ENCODE measurements at regions not wholly inside any gene's neighbourhood (a gene's known extent, or its start where the extent isn't known, plus 50 kb on each side); places are given as distances from the start of the nearest gene placed in this dataset.
"Not testable (repeated sequence)": the region's sequence is repeated elsewhere in the genome, so short reads cannot be mapped to it uniquely, and the experiment has no call there.

DNA sequence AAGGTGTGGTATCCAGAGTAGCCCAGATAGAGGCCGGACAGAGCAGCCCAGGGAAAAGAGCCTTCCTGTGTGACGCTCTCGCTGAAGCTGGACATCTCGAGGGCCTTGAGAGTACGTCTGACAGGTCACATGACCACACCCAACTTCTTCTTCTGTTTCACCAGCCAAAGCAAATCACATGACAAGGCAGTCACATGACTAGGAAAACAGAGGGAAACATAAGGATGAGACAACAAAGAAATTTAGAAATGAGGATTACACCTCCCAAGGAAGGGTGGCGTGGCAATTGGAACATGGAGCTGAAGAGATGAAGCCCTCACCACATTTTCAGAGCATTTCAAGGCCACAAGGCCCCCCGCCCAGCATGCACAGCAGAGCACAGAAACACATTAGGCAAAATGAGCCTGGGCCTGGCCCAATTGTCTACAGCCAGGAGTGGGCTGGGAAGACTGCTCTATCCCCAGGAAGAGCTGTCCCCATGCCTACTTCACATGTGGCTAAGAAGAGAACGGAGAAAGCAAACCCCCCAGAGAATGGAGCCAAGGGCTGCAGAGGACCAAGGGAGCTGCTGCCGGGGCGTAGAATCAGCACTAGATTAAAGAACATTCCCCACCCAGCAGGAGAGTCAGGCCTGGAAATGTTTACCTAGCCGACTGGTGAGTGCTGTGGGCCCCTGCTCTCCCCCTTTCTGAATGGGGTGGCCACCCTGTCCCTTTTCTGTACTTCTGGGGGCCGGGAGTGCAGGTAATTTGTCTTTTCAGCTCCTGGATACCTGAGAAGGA lies 305.1 kb downstream of the NPHP4 start:
- no peak for DNase-seq

DNA sequence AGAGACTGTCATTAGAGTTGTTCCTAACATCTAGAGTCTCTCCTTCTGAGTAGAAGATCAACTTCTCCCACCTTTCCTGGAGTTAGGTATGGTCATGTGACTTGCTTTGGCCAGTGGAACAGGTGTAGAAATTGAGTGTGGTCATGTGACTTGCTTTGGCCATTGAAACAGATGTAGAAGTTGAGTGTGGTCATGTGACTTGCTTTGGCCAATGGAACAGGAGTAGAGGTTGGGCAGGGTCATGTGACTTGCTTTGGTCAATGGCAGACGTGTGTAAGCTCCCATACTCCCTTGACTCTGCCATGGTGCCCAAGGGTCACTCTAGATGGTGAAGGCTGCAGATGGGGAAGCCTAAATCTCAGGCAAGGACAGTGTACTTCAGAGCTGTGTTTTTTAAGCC lies 306.0 kb downstream of the NPHP4 start:
- DNase-seq, result no peak

DNA sequence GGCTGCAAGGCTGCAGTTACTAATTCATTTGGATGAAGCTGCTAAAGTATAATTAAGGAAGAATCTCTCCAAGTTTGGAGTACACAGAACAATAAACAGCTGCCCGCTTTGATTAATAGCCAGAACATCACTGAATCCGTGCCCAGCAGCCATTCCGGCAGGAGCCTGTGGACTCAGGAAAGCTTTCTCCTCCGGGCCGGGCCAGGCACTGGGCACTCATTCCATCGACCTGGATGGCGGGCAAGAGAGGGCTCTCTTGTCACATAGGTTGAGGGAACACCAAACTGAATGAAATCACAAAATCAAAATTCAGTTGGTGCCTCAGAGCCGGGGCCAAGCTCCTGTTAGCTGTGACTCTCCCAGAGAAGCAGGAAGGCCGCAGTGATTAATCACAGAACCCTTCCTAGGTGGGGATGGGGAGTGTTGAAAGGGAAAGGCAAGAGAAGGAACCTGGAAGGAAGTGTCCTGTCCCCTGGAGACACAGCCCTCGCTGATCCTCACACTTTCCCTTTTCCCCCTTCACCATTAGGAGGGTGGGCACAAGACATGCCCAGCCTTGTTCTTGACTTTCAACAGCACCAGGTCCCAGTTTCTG lies 306.7 kb downstream of the NPHP4 start:
- DNase-seq, result no peak

- DNase-seq, result no peak
These were observed 307.4 kb downstream of the NPHP4 start for GRCh38 chr1:5684791-5685190.

GRCh38 chr1:5683446-5683845 lies 308.8 kb downstream of the NPHP4 start:
- no peak for DNase-seq

- DNase-seq, result no peak
These were observed 309.5 kb downstream of the NPHP4 start for GRCh38 chr1:5682626-5683225.

GRCh38 chr1:5681654-5682053 lies 310.6 kb downstream of the NPHP4 start:
- peak in 1 of 51 donors; percentile 40 for DNase-seq

- DNase-seq, result peak in 1 of 51 donors; percentile 51
These were observed 311.6 kb downstream of the NPHP4 start for GRCh38 chr1:5680600-5680999.

GRCh38 chr1:5678759-5679158 lies 313.5 kb downstream of the NPHP4 start:
- DNase-seq, result no peak

- not testable (repeated sequence) for DNase-seq
These were observed 319.9 kb downstream of the NPHP4 start for GRCh38 chr1:5672355-5672754.

- DNase-seq, result no peak
These were observed 321.5 kb downstream of the NPHP4 start for GRCh38 chr1:5670590-5671350.

- no peak for DNase-seq
These were observed 324.5 kb downstream of the NPHP4 start for GRCh38 chr1:5667513-5668325.

DNA sequence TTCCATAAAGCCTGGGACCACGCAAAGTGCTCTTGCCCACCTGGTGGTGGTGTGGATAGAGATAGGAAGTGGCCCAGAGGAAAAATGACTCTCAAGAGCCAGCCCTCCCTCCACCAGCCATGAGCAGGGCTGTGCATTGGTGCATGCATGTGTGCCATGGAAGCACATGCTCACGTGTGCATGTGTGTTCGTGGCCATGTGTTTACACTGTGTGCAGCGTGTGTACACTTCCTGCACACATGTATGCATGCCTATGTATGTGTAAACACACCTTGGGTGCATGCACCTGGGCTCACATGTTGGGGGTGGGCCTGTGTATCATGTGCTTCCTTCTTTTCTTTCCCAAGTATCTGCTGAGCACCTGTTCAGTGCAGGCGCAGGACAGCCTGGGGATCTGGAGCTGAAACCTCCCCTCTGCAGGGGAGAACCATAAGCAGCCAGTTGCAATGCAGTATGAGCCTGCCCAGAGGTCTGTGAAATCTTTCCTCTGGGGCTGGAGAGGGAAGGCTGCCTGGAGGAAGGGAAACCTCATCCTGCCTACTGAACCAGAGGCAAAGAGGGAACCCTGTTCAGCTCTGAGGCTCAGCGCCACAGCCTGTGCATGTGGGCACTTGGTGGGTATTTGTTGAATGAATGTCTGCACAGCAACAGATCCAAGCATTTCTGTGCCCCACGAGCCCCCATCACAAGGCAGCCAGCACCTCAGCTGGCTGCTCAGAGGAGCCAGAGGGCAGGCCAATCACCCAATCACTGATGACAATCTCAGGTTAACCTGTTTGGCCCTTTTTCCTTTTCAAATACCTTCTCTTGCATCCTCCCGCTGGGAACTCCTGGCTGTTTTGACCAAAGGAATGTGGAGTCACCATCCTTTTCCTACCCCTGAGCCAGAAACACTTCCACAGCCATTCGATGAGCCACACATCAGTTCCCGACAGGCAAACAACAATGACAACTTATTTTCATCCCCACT lies 327.0 kb downstream of the NPHP4 start:
- DNase-seq, result no peak

DNA sequence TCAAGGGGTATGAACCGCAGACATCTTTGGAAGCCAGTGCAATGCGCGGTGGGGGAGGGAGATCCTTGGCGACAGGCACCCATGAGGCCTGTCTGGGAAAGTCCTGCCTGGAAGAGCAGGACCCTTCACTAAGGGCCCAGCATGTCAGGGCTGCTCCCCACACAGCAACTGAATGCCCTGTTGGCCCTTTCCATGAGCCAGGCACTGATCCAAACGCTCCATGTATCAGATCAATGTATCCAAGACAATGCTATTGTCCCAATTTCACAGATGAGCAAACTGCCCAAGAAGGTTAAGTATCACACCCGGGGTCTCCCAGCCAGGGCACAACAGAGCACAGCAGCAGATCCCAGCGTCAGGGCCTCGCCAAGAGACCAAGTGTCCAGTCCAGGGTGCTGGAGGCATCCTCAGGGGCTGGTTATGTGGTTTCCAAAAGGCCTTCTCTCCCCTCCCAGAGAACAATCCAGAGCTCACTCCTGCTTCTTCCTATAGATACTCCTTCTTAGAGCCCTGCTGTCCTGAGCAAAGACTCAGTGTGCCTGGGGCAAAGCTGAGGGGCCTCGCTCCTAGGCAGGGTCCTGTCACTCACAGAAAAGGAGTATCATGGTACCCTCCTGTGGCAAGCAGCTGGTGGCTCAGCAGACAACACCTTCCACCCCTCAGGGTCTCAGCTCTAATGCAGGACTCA lies 328.0 kb downstream of the NPHP4 start:
- no peak for DNase-seq

DNA sequence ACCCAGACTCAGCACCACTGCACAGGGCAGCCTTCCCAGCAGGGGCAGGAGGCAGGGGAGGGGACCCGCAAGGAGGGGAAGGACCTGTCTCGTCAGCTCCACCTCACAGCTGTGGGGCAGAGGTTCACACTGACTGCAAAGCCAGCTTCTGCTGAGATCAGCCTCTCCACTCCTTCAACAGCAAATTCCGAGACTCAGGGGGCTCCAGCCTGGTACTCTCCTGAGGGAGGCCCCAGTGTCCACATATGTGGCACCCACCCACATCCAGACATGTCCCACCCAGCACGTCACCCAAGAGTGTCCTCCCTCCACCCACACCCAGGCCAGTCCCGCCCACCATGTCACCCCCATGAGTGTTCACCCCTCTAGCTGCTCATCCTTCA lies 329.5 kb downstream of the NPHP4 start:
- DNase-seq, result no peak

- no peak for DNase-seq
These were observed 330.0 kb downstream of the NPHP4 start for GRCh38 chr1:5662086-5662743.

- no peak for DNase-seq
These were observed 330.8 kb downstream of the NPHP4 start for GRCh38 chr1:5661196-5662085.

Data from hypothalamus (tissue), 51 donors.